DMS 273 (cell line): ENCODE measurements at regions not wholly inside any gene's neighbourhood (a gene's known extent, or its start where the extent isn't known, plus 50 kb on each side); places are given as distances from the start of the nearest gene placed in this dataset.
"Not testable (repeated sequence)": the region's sequence is repeated elsewhere in the genome, so short reads cannot be mapped to it uniquely, and the experiment has no call there.

ENCODE experiments used
- DNase-seq: peaks from one replicate; lab custom pipeline; 2025; ENCODE audit not compliant: unreplicated experiment; lab: John Stamatoyannopoulos, UW

DNA sequence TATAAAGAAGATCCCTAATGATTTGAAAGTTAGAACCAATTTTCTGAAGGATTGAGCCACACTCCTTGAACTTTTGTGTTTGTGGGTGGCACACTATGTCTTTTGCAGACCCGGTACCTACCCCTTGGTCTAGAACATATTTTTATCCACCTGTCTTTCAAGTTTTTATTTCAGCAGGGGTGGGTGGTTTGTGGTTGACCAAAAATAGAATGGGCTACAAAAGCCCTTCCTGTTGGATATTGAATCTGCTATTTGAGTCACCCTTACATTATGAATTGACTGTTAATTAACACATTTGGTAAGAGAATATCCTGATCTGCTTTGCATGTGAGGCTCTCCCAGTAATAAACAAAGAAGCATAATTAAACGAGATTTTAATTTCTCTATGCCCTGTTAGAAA lies 401.2 kb downstream of the POTEH start:
- DNase-seq: not testable (repeated sequence)

- not testable (repeated sequence) for DNase-seq
Observed at GRCh38 chr22:16105121-16105520, 415.3 kb downstream of the POTEH start.

DNA sequence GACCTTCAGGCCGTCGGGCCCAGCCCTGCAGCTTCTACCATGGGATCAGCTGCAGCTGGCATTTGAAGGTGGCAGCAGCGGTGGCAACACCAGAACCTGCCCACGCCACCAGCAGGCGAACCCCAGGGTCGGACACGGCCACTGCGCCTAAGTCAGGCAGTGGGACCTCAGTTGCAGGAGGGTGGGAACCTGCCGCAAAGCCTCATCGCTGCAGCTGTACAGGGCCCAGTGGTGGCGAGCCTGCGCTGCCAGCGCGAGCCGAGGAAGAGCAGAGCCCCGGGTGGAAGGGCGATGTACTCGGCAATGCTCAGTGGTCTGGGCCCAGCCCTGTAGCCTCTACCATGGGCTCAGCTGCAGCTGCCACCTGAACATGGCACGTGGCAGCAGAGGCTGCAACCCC lies 441.6 kb downstream of the POTEH start:
- DNase-seq: not testable (repeated sequence)

GRCh38 chr22:16131918-16132317 lies 442.1 kb downstream of the POTEH start:
- no peak for DNase-seq

- not testable (repeated sequence) for DNase-seq
Observed at GRCh38 chr22:16132598-16132997, 442.8 kb downstream of the POTEH start.

- DNase-seq: not testable (repeated sequence)
Observed at GRCh38 chr22:16146101-16146500, 446.5 kb downstream of the CCT8L2 start.

DNA sequence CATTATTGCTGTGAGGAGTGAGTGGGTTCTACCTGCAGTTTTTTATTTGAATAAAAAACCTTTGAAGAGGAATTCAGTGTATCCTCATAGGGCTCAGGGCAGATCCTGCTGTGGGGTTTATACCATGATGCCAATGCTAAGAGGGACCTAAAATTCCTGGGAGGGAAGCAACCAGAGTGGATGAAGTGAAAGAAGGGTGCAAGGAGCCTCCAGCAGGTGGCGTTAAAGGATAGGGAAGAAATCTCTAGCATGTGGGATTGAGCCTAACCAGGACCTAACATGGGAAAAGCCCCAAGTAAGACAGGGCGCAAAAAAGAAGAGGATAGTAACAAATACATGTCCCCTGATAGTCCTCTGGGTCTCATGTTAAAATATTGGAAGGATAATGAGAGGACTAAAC lies 445.7 kb downstream of the CCT8L2 start:
- DNase-seq: peak; percentile 51

DNA sequence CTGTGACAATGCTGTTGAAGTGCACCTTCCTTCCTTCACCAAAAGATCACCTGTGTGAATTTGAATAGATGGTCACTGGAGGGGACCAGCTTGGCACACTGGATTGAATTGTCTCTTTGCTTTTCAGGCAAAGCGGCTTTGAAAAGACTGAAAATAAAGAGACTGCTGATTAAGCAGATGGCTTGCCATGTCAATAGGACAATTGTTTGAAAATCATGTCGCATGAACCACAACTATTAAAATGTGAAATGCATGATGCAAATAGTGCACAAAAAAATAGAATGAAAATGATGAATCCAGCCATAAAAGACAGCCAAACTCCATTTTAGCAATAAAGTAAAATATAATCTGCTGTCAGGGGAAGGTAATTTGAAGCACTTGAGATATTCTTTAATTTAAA lies 415.3 kb downstream of the CCT8L2 start:
- DNase-seq: not testable (repeated sequence)

- not testable (repeated sequence) for DNase-seq
Observed at GRCh38 chr22:16183864-16184263, 408.7 kb downstream of the CCT8L2 start.
